VCaP (cell line): ENCODE measurements at regions not wholly inside any gene's neighbourhood (a gene's known extent, or its start where the extent isn't known, plus 50 kb on each side); places are given as distances from the start of the nearest gene placed in this dataset.

Source experiments
- H3K27ac ChIP-seq: fragments of 450-650 bp; 2 replicates; pipeline ENCODE4 v1.5.1; 2017
- TF ChIP-seq, protein P1 (sequence below): fragments of 450-650 bp; conservative IDR thresholded peaks from 2 replicates; pipeline ENCODE4 v1.5.1; 2017; ENCODE audit warnings: mild to moderate bottlenecking, moderate library complexity

GRCh38 chr3:72231439-72232196, 446.7 kb upstream of the PROK2 start:
- TF ChIP-seq, protein P1, sequence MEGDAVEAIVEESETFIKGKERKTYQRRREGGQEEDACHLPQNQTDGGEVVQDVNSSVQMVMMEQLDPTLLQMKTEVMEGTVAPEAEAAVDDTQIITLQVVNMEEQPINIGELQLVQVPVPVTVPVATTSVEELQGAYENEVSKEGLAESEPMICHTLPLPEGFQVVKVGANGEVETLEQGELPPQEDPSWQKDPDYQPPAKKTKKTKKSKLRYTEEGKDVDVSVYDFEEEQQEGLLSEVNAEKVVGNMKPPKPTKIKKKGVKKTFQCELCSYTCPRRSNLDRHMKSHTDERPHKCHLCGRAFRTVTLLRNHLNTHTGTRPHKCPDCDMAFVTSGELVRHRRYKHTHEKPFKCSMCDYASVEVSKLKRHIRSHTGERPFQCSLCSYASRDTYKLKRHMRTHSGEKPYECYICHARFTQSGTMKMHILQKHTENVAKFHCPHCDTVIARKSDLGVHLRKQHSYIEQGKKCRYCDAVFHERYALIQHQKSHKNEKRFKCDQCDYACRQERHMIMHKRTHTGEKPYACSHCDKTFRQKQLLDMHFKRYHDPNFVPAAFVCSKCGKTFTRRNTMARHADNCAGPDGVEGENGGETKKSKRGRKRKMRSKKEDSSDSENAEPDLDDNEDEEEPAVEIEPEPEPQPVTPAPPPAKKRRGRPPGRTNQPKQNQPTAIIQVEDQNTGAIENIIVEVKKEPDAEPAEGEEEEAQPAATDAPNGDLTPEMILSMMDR: no peak
- peak overlapping the region; percentile 61; the same call in 1 of the 2 replicates for H3K27ac ChIP-seq

DNA sequence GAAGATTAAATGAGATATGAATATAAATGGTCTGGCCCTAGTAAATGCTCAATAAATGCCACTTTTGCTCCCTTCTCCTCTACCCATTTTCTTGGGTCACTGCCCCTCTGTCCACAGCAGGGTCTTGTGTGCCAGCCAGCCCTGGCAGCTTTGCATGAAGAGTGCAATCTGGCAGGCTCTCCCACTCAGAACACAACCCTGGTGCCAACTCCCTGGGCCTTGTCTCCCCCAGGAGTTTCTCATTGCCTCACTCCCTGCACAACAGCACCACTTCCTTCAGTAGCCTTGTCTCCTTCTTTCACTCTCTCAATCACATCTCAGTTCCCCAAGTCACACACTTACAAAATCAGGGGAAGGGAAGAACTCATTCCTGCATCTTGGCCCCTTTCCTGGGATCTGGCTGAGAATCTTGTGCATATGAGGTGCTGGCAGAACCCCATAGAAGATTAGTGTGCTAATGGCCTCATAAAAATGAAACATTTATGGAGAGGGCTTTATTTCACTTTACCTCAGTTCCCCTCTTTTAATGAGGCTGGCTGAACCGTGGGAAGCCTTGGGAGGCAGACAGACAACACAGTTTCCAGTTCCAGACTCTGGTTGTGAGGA, 445.9 kb upstream of the PROK2 start:
- TF ChIP-seq, protein P1: no peak
- peak overlapping the region; percentile 61 for H3K27ac ChIP-seq

DNA sequence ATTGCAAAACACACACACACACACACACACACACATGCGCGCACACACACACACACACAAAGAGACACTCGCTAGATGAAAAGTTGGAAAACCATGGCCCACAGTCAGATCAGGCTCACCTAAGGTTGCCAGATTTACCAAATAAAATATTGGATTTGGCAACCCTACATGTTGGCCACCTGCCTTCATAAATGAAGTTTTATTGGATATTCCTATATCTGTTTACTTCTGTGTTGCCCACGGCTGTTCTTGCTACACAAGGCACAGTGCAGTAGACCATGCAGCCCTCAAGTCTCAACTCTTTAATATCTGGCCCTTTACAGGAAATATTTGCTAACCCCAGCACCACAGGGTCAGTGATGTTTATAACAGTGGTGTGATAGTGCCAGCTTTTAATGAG, 445.0 kb upstream of the PROK2 start:
- TF ChIP-seq, protein P1: no peak
- peak overlapping the region; percentile 61 for H3K27ac ChIP-seq

DNA sequence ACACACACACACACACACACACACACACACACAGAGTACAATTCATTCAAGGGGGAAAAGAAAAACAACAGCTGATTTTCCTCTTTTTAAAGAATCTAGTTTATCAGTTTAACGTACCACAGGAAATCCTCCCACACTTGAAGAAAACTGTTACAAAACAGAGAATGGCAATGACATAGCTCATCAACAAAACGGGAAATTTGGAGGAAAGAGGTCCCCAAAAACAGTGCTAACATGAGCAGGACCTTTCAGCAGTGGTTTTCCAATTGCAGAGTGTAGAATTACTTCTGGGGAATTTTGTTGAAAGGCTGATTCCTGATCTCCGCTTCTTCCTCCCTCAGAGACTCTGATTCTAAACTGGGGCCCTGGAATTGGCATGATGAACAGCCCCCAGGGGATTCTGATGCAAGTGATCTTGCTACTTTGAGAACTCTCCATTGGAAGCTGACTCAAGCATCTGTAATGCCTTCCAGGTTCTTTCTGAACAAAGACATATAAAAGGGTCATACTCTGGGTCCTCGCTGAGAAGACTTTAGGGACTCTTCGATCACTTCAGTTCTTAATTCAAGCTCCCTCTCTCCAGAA, 442.6 kb upstream of the PROK2 start:
- H3K27ac ChIP-seq: no peak overlapping the region
- TF ChIP-seq, protein P1: no peak

- H3K27ac ChIP-seq: no peak overlapping the region
- TF ChIP-seq, protein P1: no peak
These were observed 440.0 kb upstream of the PROK2 start for GRCh38 chr3:72224804-72225509.

- no peak overlapping the region for H3K27ac ChIP-seq
- TF ChIP-seq, protein P1: no peak
These were observed 438.7 kb upstream of the PROK2 start for GRCh38 chr3:72223628-72224027.

- TF ChIP-seq, protein P1: no peak
- no peak overlapping the region for H3K27ac ChIP-seq
These were observed 438.2 kb upstream of the PROK2 start for GRCh38 chr3:72223116-72223515.
